MM.1S (cell line): ENCODE measurements at regions not wholly inside any gene's neighbourhood (a gene's known extent, or its start where the extent isn't known, plus 50 kb on each side); places are given as distances from the start of the nearest gene placed in this dataset.

Experiments used
- DNase-seq: peaks from one replicate; pipeline ENCODE4 v3.0.0-alpha.2; 2015
- H2AFZ ChIP-seq: fragments of 300-600 bp; sonication (generic); 2 replicates; pipeline ENCODE4 v1.6.0; 2016; ENCODE audit warnings: antibody characterized with exemption, low read length
- H3F3A ChIP-seq: fragments of 300-600 bp; sonication (generic); 2 replicates; pipeline ENCODE4 v1.6.1; 2016; ENCODE audit warnings: mild to moderate bottlenecking, antibody characterized with exemption, low read length, moderate library complexity, mixed read lengths; ENCODE audit not compliant: insufficient read depth
- H3K27ac ChIP-seq: fragments of 300-600 bp; sonication (generic); 2 replicates; pipeline ENCODE4 v1.5.1; 2016; ENCODE audit warnings: mild to moderate bottlenecking, low read length
- H3K27me3 ChIP-seq: fragments of 300-600 bp; sonication (generic); replicated peaks from 2 replicates; pipeline ENCODE4 v1.6.0; 2016; ENCODE audit warnings: low read length; ENCODE audit not compliant: insufficient read depth
- H3K36me3 ChIP-seq: fragments of 300-600 bp; sonication (generic); replicated peaks from 2 replicates; pipeline ENCODE4 v1.6.1; 2016; ENCODE audit warnings: mild to moderate bottlenecking, low read length, mixed read lengths; ENCODE audit not compliant: insufficient read depth
- H3K4me1 ChIP-seq: fragments of 300-600 bp; sonication (generic); 2 replicates; pipeline ENCODE4 v1.6.1; 2016; ENCODE audit warnings: low read length, mixed read lengths
- H3K4me2 ChIP-seq: fragments of 300-600 bp; sonication (generic); 2 replicates; pipeline ENCODE4 v1.6.0; 2016; ENCODE audit warnings: low read depth, low read length
- H3K4me3 ChIP-seq: fragments of 300-600 bp; sonication (generic); 2 replicates; pipeline ENCODE4 v1.5.1; 2016; ENCODE audit warnings: low read length, mixed read lengths
- H3K79me2 ChIP-seq: fragments of 300-600 bp; sonication (generic); 2 replicates; pipeline ENCODE4 v1.6.1; 2016; ENCODE audit warnings: mixed run types, low read length, mixed read lengths
- H3K9ac ChIP-seq: fragments of 300-600 bp; sonication (generic); 2 replicates; pipeline ENCODE4 v1.6.1; 2016; ENCODE audit warnings: low read length, mixed read lengths
- H3K9me2 ChIP-seq: fragments of 300-600 bp; sonication (generic); replicated peaks from 2 replicates; pipeline ENCODE4 v1.6.1; 2016; ENCODE audit warnings: mild to moderate bottlenecking, low read length, mixed read lengths; ENCODE audit not compliant: insufficient read depth
- H3K9me3 ChIP-seq: fragments of 300-600 bp; sonication (generic); replicated peaks from 2 replicates; pipeline ENCODE4 v1.6.1; 2016; ENCODE audit warnings: mild to moderate bottlenecking, low read length, mixed read lengths; ENCODE audit not compliant: insufficient read depth
- H4K20me1 ChIP-seq: fragments of 300-600 bp; sonication (generic); 2 replicates; pipeline ENCODE4 v1.6.1; 2016; ENCODE audit warnings: mild to moderate bottlenecking, low read length, moderate library complexity, mixed read lengths; ENCODE audit not compliant: insufficient read depth
- EZH2 ChIP-seq: fragments of 300-600 bp; sonication (generic); optimal IDR thresholded peaks from 2 replicates; pipeline ENCODE3; 2017; ENCODE audit warnings: low read depth, mild to moderate bottlenecking, antibody characterized with exemption, low read length, mixed read lengths
- EZH2phosphoT487 ChIP-seq: fragments of 300-600 bp; sonication (generic); IDR thresholded peaks from 2 replicates; pipeline ENCODE4 v1.6.1; 2018; ENCODE audit warnings: antibody characterized with exemption, low read length
- TF ChIP-seq, protein P1 (sequence below): fragments of 300-600 bp; sonication (generic); IDR thresholded peaks from 2 replicates; pipeline ENCODE4 v1.5.1; 2016; ENCODE audit warnings: antibody characterized with exemption, low read length, mixed read lengths

DNA sequence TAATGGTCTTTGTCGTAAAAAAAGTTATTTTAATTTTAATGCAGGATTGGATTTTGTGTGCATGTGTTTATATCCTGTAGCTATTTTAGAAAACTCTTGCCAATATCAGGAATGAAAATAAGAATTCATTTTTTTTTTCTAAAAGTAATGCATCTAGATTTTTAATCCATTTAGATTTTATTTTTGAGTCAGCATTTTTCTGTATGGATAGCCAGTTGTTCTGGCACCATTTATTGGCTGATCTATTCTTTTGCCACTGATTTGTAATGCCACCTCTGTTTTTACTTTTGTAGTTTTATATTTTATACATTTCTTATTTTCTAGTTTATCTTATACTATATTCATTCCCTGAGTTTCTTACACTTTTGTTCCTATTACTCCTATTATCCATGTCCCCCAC is 343.0 kb downstream of the FOXG1 start:
- no peaks in the 10 kb centered on the region for H3K79me2 ChIP-seq
- H3K9me3 ChIP-seq = no peaks in the 10 kb centered on the region
- no peaks in the 10 kb centered on the region for H3K4me1 ChIP-seq
- no peaks in the 10 kb centered on the region for H3K36me3 ChIP-seq
- H3F3A ChIP-seq = no peaks in the 10 kb centered on the region
- TF ChIP-seq, protein P1, sequence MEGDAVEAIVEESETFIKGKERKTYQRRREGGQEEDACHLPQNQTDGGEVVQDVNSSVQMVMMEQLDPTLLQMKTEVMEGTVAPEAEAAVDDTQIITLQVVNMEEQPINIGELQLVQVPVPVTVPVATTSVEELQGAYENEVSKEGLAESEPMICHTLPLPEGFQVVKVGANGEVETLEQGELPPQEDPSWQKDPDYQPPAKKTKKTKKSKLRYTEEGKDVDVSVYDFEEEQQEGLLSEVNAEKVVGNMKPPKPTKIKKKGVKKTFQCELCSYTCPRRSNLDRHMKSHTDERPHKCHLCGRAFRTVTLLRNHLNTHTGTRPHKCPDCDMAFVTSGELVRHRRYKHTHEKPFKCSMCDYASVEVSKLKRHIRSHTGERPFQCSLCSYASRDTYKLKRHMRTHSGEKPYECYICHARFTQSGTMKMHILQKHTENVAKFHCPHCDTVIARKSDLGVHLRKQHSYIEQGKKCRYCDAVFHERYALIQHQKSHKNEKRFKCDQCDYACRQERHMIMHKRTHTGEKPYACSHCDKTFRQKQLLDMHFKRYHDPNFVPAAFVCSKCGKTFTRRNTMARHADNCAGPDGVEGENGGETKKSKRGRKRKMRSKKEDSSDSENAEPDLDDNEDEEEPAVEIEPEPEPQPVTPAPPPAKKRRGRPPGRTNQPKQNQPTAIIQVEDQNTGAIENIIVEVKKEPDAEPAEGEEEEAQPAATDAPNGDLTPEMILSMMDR = no peak
- TF ChIP-seq EZH2 = no peak
- TF ChIP-seq EZH2phosphoT487 = no peak
- no peaks in the 10 kb centered on the region for H4K20me1 ChIP-seq
- no peak overlapping the region for H3K27ac ChIP-seq
- H3K4me3 ChIP-seq = no peak overlapping the region
- no peak overlapping the region for H2AFZ ChIP-seq
- no peak for DNase-seq
- no peak overlapping the region for H3K9ac ChIP-seq
- no peaks in the 10 kb centered on the region for H3K27me3 ChIP-seq
- H3K9me2 ChIP-seq = no peaks in the 10 kb centered on the region
- H3K4me2 ChIP-seq = no peak overlapping the region

DNA sequence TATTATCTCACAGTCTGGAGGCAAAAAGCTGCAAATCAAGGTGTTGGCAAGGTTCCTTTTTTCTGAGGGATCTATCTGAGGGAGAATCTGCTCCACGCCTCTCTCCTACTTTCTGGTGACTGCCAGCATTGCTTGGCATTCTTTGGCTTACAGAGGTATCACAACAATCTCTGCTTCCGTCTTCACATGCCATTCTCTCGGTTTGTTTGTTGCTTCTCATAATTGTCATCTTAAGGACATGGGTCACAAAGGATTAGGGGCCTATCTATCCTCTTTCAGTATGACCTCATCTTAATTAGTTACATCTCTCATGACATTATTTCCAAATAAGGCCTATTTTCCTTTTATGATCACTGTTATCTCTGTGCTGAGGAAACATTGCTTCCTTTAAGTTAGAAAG is 345.0 kb downstream of the FOXG1 start:
- Histone ChIP-seq H3K4me3 (no peak overlapping the region), H3K36me3 (no peaks in the 10 kb centered on the region), H3K27ac (no peak overlapping the region), H3K9me3 (no peaks in the 10 kb centered on the region), H3K79me2 (no peaks in the 10 kb centered on the region), H2AFZ (no peak overlapping the region), H3K4me1 (no peaks in the 10 kb centered on the region), H3K27me3 (no peaks in the 10 kb centered on the region), H3K9me2 (no peaks in the 10 kb centered on the region), H3F3A (no peaks in the 10 kb centered on the region), H3K9ac (no peak overlapping the region), H4K20me1 (no peaks in the 10 kb centered on the region), H3K4me2 (no peak overlapping the region)
- DNase-seq = no peak
- TF ChIP-seq, protein P1 = no peak
- TF ChIP-seq EZH2phosphoT487 (no peak), EZH2 (no peak)

DNA sequence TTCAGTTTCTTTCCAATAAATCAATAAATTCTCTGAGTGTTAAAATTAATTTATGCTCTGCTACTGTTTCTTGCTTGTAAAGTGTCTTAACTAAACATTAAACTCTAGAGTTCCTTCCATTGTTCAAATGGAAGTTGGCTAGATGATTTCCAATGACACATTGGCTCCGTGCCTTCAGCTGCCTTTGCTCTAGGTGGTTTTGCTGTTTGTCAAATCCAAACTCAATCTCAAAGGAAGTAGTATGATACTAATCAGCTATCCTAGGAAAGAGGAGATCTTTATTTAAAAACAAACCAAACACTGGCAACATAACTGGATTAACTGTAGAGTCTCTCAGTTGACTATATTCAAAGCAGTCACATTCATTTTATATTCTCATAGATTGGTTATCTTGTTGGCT is 356.4 kb downstream of the FOXG1 start:
- no peaks in the 10 kb centered on the region for H3K9me3 ChIP-seq
- H3K79me2 ChIP-seq = no peaks in the 10 kb centered on the region
- no peak overlapping the region for H3K4me3 ChIP-seq
- H3K9me2 ChIP-seq = no peaks in the 10 kb centered on the region
- no peaks in the 10 kb centered on the region for H4K20me1 ChIP-seq
- H3K36me3 ChIP-seq = no peaks in the 10 kb centered on the region
- H3K27ac ChIP-seq = no peak overlapping the region
- no peaks in the 10 kb centered on the region for H3F3A ChIP-seq
- TF ChIP-seq EZH2phosphoT487 = no peak
- TF ChIP-seq EZH2 = no peak
- TF ChIP-seq, protein P1 = no peak
- DNase-seq = no peak
- H2AFZ ChIP-seq = no peak overlapping the region
- H3K4me1 ChIP-seq = no peaks in the 10 kb centered on the region
- H3K4me2 ChIP-seq = no peak overlapping the region
- no peaks in the 10 kb centered on the region for H3K27me3 ChIP-seq
- no peak overlapping the region for H3K9ac ChIP-seq
